HG03378 (cell line): ENCODE measurements at regions not wholly inside any gene's neighbourhood (a gene's known extent, or its start where the extent isn't known, plus 50 kb on each side); places are given as distances from the start of the nearest gene placed in this dataset.
"Not testable (repeated sequence)": the region's sequence is repeated elsewhere in the genome, so short reads cannot be mapped to it uniquely, and the experiment has no call there.

Experiments used
- ATAC-seq: cut with Tn5 transposase; IDR thresholded peaks from one replicate; pipeline ENCODE4 v1.9.1; 2021; ENCODE audit warnings: mild to moderate bottlenecking, moderate library complexity; ENCODE audit not compliant: unreplicated experiment

- ATAC-seq, result no peak
These were observed 552.5 kb upstream of the ADAMTS5 start for GRCh38 chr21:27519361-27519760.

DNA sequence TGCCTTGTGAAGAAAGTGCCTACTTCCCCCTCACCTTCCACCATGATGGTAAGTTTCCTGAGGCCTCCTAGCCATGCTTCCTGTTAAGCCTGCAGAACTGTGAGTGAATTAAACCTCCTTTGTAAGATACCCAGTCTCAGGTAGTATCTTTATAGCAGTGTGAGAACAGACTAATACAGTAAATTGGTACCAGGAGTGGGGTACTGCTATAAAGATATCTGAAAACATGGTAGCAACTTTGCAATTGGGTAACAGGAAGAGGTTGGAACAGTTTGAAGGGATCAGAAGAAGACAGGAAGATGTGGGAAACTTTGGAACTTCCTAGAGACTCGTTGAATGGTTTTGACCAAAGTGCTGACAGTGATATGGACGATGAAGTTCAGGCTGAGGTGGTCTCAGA is 550.3 kb upstream of the ADAMTS5 start:
- not testable (repeated sequence) for ATAC-seq

- ATAC-seq, result no peak
These were observed 548.8 kb upstream of the ADAMTS5 start for GRCh38 chr21:27515676-27516075.

DNA sequence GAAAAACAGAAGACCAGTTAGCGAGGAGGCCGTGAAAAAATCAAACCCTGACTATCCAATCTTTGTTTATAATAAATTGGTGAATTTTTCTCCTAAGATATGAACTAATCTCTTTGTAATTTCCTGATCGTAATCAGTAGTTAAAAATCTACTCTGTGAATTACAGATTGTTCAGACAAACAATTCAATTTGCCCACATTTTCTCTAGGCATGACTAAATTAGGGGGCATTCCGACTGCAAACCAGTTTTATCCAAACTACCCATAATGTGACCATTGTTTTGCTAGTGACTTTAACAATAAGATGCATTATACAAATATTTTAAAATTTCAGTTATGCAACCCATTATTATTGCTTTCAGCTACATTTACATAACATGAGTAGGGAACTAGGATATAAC is 546.9 kb upstream of the ADAMTS5 start:
- no peak for ATAC-seq

DNA sequence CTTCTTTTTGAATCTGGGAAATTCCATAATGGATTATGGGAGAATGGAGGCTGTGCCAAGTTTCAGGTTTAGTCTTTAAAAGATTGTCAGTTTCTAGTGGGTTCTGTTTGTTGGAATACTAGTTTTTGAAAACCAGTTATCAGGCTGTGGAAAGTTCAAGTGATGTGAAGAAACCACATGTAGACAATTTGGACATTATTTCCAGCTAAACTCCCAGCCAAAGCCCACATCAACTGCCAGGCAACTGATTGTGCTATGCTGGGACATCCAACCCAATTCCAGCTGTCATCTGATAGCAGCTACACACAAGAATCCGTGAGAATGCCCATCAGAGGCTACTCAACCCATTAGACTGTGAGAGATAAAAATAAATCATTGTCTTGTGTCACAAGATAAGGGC is 546.1 kb upstream of the ADAMTS5 start:
- ATAC-seq, result no peak

DNA sequence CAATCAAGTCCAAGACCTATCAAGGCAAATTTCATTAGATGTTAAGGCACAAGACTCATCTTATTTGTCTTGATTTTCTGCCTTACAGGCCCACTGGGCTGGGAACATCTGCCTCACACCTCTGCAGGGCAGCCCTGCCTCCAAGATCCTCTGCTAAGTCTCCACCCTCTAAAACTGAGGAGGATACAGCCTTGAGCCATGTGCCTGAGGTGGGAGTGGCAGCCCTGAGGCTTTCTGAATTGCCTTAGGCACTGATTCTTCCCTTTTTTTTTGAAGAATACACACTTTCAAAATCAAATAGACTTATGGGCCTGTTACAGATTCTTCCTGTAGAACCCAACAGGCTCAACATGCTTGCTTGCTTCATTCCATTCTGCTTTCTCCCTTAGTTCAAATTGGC is 544.3 kb upstream of the ADAMTS5 start:
- no peak for ATAC-seq

GRCh38 chr21:27507695-27508094 is 540.8 kb upstream of the ADAMTS5 start:
- ATAC-seq, result no peak

- ATAC-seq, result no peak
These were observed 538.6 kb upstream of the ADAMTS5 start for GRCh38 chr21:27505516-27505915.

GRCh38 chr21:27502801-27503200 is 535.9 kb upstream of the ADAMTS5 start:
- no peak for ATAC-seq

GRCh38 chr21:27498025-27498424 is 531.1 kb upstream of the ADAMTS5 start:
- ATAC-seq, result no peak

GRCh38 chr21:27495836-27496235 is 528.9 kb upstream of the ADAMTS5 start:
- ATAC-seq, result no peak

DNA sequence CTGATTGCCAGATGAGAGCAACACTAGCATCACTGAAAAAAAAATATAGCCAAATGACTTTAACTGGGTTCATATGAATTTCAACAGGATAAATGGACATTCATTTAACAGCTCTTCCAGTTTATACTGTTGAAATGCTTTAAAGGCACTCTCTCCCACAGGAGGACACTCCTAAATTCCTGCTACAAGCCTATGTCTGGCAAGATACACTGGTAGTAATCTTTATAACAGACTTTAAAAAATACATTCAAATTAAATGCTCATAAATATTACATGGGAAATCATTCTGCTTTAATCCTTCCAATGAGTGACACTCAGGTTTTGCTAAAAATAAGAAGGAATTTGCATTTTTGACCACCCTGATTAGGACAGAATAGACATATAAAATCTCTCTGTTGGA is 526.7 kb upstream of the ADAMTS5 start:
- no peak for ATAC-seq

- no peak for ATAC-seq
These were observed 520.8 kb upstream of the ADAMTS5 start for GRCh38 chr21:27487676-27488075.

GRCh38 chr21:27480841-27481261 is 514.0 kb upstream of the ADAMTS5 start:
- ATAC-seq, result no peak

- no peak for ATAC-seq
These were observed 510.4 kb upstream of the ADAMTS5 start for GRCh38 chr21:27477296-27477695.

- ATAC-seq, result no peak
These were observed 509.8 kb upstream of the ADAMTS5 start for GRCh38 chr21:27476696-27477095.

- no peak for ATAC-seq
These were observed 508.6 kb upstream of the ADAMTS5 start for GRCh38 chr21:27475363-27475955.

- no peak for ATAC-seq
These were observed 500.5 kb upstream of the ADAMTS5 start for GRCh38 chr21:27467366-27467765.

GRCh38 chr21:27466140-27466539 is 499.3 kb upstream of the ADAMTS5 start:
- no peak for ATAC-seq

GRCh38 chr21:27464648-27465047 is 497.8 kb upstream of the ADAMTS5 start:
- ATAC-seq, result no peak

DNA sequence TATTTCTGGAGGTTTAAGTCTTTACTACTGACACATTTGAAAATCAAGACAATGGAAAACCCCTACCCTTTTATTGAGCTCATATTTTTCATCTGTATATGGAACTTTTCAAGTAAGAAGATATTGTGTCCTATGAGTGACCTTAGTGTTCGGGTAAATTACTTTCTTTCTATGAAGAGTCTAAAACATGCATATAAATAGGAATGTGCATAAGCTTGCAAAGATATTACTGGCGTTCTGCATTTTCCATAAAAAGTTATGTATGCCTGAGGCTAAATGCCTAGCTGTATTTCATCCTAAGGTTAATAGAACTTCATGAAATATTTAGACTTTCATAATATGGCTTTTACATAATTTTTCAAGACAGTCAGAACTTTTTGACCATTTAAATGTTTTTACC is 495.8 kb upstream of the ADAMTS5 start:
- ATAC-seq, result no peak

DNA sequence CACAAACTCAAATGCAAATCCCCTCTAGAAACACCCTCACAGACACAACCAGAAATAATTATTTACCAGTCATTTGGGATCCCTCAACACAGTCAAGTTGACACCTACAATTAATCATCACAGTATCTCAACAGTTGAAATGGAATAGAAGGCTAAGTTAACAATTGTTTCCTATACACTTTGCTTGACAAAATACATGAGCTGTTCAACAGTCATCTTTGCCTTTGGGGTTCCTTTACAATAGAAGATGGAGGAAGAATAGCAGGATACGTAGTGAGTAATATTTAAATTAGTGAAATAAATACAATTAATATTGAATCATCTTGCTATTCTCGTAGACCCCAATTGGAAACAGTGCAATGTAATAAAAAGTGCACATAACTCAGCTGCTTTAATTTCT is 487.3 kb upstream of the ADAMTS5 start:
- no peak for ATAC-seq

GRCh38 chr21:27451116-27451515 is 484.2 kb upstream of the ADAMTS5 start:
- no peak for ATAC-seq
